Central memory CD4-positive, alpha-beta T cell (primary cell): ENCODE measurements at regions not wholly inside any gene's neighbourhood (a gene's known extent, or its start where the extent isn't known, plus 50 kb on each side); places are given as distances from the start of the nearest gene placed in this dataset.
"Not testable (repeated sequence)": the region's sequence is repeated elsewhere in the genome, so short reads cannot be mapped to it uniquely, and the experiment has no call there.

Experiments
- DNase-seq: peaks from one replicate; pipeline ENCODE4 v3.0.0; 2022

DNA sequence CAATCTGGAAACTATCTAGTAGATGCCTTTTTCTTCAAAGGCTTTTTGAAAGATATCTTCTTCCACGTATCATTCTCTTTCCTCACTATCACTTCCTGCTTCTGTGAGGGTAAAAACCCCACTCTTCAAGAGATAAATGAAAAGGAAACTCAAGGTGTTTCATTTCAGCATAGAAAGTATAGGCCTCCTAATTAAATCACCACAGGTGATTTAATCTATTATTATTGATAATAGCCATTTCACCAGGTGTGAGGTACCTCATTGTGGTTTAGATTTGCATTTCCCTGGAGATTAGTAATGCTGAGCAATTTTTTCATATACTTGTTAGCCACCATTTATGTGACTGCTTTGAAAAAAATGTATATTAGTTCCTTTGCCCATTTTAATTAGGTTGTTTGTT lies 92.0 kb upstream of the EMCN start:
- no peak for DNase-seq

DNA sequence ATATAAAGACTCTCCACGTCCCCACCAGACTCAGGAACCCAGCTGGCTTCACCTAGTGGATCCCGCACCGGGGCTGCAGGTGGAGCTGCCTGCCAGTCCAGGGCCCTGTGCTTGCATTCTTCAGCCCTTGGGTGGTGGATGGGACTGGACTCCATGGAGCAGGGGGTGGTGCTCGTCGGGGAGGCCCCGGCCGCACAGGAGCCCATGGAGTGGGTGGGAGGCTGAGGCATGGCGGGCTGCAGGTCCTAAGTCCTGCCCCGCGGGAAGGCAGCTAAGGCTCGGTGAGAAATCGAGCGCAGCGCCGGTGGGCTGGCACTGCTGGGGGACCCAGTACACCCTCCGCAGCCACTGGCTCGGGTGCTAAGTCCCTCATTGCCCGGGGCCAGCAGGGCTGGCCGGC lies 90.8 kb upstream of the EMCN start:
- not testable (repeated sequence) for DNase-seq

DNA sequence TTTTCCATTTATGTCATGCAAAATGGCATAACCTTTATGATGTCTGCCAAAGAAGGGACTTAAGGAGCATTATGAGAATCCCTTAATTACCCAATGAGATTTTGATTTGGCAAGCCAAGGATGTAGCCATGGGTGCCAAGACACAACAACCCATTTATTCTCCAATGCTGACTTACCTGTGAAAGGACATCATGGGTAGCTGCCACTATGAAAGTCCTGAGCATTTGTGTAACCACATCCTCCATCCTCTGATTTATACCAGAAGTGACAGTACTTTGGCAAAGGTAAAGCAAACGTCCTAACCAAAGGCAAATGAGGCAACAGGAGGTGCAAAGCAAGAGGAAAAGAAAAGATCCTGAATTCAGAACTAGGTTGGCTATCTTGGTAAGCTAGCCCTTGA lies 87.3 kb upstream of the EMCN start:
- no peak for DNase-seq

DNA sequence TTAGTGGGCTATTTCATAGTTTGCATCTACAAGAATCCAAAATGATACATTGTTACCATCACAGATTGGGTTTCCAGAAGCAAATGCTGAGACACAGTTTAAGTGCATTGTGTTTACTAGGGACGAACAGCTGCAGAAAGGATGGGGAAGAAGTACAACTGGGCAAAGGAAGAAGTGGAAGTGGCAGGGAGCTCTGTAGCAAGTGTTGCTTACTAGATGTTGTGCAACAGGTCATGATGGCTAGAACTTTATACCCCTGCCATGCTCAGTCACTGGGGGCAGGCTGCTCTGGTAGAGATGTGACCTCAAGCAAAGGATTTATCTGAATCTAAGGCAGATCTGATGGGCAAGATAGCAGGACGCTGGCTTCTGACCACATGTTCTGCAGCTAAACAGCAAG lies 76.1 kb upstream of the EMCN start:
- no peak for DNase-seq

DNA sequence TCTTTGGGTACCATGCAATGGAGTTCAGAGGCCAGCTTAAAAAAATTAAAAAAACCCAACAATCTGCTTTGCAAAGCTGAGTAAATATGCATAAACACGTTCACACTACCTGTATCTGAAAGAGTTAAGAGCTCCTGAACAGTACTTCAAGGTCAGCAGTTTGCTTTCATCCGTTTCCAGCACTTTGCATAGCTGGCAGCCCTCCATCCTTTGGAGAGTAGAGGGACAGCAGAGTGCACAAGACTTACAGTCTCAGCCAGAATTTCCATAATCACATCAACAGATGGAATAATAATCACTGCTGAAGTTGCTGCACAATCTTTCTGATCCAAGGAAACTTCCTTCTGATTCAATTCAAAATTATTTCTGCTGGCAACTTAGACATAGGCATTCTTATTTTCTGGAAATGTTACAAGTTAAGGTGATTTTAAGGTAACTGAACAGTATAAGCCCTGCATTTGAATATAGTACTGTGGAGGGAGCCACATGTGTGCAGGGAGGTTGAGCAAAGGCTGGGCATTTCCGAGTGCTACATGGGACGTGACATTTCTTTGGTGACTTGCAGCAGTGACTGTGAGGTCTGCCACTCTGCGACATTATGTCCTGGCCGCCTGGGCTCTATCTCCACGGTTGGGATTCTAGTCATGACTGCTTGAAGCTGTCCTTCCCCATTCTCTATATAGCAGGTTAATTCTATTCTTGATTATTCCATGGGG lies 73.5 kb upstream of the EMCN start:
- DNase-seq = no peak

DNA sequence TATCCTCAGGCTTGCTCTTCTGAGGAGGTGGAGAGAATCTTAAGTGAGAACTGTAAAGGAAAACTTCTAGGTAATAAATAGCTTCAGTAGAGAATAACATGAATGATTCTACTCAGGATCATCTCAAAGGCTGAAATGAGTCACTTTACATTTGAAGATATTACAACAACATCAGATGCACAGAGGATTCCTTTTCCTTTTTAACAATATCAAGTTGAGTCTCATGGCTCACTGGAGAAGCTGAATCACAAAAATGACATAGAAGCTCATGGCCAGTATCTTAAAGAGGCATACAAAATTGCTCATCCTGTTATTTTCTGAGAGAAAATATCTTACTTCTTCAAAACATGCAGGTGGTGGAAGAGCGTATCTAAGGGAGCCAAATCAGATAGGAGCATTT lies 72.5 kb upstream of the EMCN start:
- DNase-seq = no peak

DNA sequence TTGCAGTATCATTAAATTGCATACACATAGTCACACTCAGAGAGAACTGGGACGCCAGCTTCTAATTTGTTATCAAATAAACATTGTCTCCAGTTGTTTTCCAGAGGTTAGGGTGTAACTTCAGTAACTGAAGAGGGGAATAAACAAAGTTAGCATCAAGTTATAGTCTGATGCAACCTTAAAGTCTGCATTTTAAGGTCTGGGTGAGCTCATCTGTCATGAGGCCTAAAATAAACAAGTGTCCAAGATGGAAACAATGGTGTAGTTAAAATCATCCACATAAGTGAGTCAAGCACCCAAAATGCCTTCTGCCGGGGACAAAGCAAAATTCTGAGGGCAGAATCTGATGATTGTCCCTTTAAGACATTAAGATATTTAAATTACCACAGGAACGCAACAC lies 70.3 kb upstream of the EMCN start:
- DNase-seq = no peak

DNA sequence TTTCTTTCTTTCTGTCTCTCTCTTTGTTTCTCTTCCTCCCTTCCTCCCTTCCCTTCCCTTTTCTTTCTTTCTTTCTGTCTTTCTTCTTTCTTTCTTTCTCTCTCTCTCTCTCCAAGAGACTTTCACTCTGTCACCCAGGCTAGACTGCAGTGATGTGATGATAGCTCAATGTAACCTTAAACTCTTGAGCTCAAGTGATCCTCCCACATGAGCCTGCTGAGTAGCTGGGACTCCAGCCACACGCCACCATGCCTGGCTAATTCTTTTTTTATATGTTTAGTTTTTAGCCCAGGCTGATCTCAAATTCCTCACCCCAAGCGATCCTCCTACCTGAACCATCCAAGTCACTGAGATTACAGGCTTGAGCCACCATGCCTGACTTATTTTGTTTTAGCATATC lies 64.3 kb upstream of the EMCN start:
- no peak for DNase-seq

DNA sequence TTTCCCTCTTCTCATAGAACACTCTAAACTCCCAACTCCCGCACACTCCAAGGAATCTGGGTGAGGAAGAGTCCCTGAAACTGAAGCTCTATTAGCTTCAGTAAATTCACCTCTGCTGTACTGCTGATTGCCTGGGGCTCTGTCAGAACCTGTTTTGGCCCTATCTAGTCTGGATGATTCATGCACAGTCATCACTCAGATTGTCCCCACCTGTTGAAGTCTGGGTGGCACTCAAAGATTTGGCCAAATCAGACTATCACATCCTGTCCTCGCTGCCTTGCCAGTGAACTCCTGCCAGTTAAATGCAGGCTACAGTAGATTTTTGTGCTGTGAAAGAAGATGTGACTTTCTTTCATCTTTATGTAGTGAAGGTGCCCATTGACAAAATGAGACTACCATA lies 63.5 kb upstream of the EMCN start:
- no peak for DNase-seq

DNA sequence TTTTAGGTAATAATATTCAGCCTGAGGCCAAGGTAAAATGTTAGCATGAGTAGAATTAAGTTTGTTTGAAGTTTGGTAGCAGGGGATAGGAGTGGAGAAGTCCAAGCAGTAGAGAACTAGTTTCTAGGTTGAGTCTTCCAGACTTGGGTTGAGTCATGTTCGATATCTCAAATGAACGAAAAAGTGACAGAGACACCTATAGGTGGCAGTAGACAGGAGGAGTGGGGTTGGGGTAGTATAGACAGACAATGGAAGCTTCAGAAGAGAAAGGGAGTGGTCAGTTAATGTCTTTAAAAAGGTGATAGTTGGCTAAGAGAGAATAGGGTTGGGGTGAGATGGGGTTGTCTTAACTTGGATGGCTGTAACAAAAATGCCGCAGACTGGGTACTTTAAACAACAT lies 58.7 kb upstream of the EMCN start:
- DNase-seq = no peak

DNA sequence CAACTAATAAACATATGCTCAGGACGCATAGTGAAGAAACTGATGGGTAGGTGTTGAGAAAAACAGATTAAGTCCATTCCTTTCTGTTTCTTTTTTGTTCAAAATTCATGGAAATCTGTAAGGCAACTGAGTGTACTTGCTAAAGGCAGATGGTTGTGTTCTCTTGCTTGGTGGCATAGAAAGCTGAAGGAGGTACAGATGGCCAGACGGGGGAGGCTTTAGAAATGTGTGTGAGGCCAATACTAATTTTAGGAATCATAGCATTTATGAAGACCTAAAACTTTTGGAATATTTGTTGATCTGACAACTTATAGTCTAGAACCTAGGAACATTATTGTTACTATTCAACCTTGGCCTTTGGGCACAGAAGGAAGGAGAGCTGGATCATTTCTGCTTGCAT lies 56.8 kb upstream of the EMCN start:
- DNase-seq = no peak

DNA sequence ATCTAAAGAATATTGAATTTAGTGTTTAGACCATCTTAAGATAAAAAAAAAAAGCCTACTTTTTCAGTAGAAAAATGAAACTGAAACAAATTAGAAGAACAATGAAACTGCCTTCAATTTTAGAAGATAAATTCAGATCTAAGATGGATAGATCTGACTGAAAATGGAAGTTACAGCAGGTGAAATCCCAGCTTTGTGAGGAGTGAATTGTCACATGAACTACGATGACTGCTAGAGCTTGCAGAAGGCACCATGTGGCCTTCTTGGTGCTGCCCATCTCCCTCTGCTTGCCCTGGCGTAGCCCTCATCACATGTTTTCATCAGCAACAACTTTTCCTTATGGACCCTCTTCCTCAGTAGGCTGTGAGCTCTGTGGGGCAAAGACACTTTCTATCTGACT lies 51.4 kb upstream of the EMCN start:
- no peak for DNase-seq
